Inflammatory macrophage treated with lipopolysaccharide for 1 hour (primary cell): ENCODE measurements at regions not wholly inside any gene's neighbourhood (a gene's known extent, or its start where the extent isn't known, plus 50 kb on each side); places are given as distances from the start of the nearest gene placed in this dataset.

Source experiments
- DNase-seq, 2 donors: peaks; one replicate each; pipeline ENCODE4 v3.0.0-alpha.2; 2020 to 2022

GRCh38 chr13:22135446-22135845 lies 464.6 kb downstream of the FGF9 start:
- DNase-seq = no peak

GRCh38 chr13:22137361-22138050 lies 466.6 kb downstream of the FGF9 start:
- DNase-seq = no peak

DNA sequence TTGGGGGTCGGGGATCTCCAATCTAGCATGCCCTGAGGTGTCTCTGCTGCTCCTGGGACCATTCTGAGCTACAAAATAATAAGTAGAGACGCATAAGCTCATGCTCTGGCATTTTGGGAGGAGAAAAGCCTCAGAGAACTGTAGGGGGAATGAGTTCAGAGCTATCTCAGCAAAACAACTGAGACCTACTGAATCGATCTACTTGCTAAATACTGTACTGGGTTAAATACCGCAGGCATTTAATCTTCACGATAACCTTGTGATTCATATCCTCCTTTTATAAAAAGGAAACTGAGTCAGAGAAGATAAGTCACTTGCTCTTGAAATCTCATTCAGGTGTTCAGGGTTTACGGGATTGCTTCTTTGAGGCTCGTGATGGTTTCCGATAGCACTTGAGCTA lies 468.1 kb downstream of the FGF9 start:
- DNase-seq = no peak

DNA sequence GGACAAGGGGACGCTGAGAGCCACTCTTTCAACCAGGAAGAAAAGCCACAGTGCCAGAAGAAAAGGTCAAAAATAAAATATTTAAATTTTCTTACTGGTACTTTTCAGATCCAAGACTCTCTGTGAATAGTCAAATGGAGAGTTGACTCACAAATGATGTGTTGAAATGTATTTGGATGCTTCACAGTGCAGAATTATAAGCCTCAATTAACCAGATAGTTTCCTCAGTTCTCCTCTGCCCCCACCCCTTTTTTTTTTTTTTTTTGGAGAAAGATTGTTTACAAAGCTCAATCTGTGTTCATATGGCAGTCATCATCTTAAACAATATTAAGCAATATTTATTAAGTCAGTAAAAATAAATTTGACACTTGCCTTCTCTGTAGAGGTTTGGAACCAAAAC lies 470.8 kb downstream of the FGF9 start:
- DNase-seq = no peak

DNA sequence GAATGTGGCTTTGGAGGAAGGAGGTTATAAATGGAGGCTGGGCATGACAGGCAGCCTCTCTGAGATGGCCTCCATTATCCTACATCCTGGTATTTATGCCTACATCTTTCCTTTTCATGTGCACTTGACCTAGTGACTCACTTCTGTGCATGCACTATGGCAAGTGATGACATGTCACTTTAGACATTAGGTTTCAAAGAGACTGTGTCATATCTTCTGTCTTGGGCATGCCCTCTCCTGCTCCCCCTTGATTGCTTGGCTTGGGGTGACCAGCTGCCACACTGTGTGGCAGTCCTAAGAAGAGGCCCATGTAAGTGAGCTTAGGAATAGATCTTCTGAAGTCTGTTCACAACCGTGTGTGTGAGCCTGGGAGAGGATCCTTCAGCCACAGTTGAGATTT lies 472.8 kb downstream of the FGF9 start:
- no peak for DNase-seq

DNA sequence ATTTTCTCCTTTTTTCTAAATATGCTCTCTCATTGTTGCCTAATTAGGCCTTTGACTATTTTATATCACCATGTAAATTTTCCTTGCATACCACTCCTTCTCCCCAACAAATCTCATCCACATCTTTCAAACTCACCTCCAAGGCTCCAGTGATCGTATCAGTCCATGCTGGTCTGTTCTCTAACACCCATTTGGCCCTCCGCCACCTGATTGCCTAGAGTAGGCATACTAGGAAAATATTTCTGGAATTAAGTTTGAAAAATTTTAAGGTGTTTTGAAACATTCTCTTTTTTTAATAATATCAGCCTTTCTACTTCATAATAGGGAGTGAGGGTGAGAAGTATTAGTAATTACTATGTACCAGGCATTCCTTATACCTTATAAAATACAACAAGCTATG lies 473.9 kb downstream of the FGF9 start:
- DNase-seq = no peak

DNA sequence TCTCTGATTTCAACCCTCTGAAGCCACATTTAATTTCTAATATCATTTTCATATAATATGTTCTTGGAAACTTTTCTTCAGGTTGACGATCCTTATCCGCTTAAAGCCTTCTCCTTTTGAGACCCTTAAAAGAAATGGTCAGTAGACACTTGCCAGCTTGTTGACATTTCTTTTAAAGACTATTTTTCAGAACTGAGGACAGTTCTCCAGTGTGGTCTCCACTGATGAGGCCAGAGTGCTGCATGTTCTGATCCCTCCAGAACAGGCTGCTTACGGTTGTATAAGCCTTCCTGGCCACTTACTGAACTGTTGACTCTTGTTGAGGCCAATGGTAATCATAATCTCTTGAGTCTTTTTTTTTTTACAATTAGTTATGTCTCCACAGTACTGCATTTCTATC lies 477.3 kb downstream of the FGF9 start:
- DNase-seq = no peak

GRCh38 chr13:22152751-22153150 lies 481.9 kb downstream of the FGF9 start:
- no peak for DNase-seq

DNA sequence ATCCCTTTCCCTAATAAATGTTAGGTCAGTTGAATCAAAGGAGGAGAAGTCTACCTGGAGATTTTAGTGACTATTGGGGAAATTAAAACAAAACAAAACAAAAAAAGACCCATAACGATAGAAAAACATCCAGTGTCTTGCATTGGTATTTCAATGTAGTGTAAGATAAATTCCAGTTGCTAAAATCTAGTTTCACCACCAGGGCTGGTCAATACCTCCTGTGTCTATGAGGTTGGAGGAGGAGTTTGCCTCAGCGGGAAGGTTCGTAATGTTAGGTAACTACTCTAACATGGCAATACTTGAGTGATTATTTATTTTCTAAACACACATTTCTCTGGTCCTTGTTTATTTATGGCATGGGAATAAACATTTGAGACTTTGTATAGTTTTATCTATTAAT lies 483.2 kb downstream of the FGF9 start:
- DNase-seq = no peak

DNA sequence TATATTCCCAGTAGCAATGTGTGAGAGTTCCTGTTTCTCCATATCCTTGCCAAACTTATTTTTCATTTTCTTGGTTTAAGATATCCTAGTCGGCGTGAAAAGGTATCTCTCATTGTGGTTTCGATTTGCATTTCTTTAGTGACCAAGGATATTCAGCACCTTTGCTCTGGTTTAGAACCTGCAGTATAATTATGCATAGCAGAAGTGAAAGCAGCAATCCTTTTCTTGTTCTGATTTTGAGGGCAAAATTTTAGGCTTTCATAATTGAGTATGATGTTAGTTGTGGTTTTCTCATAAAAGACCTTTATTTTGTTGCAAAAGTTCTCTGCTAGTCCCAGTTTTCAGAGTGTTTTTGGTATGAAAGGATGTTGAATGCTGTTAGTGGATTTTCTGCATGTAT lies 491.0 kb downstream of the FGF9 start:
- peak; percentile 50 to 59 for DNase-seq

DNA sequence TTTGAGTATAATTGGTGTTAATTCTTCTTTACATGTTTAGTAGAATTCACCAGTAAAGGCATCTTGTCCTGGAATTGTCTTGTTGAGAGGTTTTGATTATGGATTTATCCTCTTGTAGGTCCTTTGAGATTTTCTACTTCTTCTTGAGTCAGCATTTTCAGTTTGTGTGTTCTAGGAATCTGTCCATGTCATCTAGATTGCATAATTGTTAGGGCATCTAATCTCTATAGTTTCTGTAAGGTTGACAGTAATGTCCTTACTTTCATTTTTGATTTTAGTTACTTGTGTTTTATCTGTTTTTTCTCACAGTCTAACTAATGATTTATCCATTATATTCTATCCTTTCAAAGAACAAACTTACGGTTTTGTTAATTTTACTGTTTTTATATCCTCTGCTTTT lies 492.0 kb downstream of the FGF9 start:
- DNase-seq = peak; percentile 53 to 57

DNA sequence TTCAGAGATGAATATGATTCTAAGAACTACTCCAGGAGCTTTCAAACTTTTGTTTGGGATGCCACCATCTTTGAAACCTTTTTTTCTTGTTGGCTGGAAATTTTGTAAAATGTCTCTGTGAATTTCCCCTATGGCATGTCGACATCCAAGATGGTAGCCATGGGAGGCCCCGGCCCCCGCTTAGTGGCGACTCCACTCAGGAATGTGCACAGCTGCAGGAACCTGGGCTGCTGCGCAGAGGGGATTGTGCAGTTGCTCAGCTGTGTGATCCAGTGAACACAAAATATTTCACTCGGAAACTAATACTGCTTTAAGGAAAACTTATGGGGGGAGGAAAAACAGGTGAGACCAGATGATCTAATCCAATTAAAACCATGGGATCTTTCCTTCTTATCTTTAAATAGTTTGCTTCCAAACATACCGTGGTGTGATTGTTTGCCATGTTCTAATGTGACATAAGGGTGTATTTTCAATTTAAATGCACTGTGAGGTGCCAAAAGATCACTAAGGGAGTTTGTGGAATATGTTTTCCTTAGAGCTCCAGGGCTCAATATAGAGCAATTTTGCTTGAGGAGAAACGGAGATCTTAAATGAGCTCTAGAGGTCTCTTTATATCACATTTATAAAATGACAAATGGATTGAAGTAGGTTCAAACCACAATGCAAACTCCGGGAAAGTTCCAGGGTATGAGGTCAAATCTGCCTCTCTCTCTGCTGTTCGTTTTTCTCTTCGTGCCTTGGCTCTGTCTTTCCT lies 497.7 kb downstream of the FGF9 start:
- no peak for DNase-seq

- no peak for DNase-seq
These were observed 498.6 kb downstream of the FGF9 start for GRCh38 chr13:22169473-22169872.

- no peak for DNase-seq
These were observed 502.7 kb downstream of the FGF9 start for GRCh38 chr13:22173610-22174009.

DNA sequence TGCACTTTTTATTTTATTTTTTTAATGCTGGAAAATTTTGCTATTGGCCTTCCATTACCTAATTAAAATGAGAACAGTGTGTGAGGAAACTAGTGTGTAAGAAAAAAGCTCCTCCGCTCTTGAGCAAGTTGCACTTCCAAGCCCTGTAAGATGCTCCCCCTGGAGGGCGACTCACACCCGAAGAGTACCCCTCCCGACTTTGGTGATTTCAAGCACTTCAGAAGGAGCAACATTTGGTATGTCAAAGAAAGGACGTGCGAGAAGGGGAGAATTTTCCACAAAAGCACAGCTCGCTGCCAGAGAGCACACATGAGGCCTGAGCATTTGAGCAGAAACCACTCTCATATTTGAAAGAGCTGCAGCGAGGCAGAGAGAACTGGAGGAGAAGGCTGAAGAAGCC lies 504.4 kb downstream of the FGF9 start:
- no peak for DNase-seq

GRCh38 chr13:22175815-22176214 lies 504.9 kb downstream of the FGF9 start:
- no peak for DNase-seq

- no peak for DNase-seq
These were observed 506.2 kb downstream of the FGF9 start for GRCh38 chr13:22176968-22177520.

- DNase-seq = no peak
These were observed 508.0 kb downstream of the FGF9 start for GRCh38 chr13:22178878-22179277.

DNA sequence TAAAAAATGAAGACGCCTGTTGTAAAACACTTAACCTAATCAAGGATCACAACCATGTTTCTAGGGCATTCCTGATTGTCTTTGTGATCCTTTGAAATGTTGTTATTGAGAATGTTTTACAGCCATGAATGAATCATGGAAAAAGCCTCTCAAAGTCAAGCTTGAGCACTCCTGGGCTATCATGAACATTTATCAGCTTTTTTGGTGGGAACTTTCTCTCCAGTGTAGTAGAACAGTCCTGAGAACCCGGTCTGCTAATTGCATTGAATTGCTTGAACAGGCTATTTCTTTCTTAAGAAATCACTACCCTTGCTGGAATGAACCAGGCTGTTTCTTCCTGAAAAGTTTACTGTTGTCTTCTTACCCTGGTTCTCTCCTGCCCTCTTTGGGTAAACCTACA lies 516.5 kb downstream of the FGF9 start:
- no peak for DNase-seq

GRCh38 chr13:22189176-22190048 lies 518.5 kb downstream of the FGF9 start:
- no peak for DNase-seq

GRCh38 chr13:22193070-22193469 lies 522.2 kb downstream of the FGF9 start:
- no peak for DNase-seq

- DNase-seq = no peak
These were observed 523.4 kb downstream of the FGF9 start for GRCh38 chr13:22194106-22194805.

DNA sequence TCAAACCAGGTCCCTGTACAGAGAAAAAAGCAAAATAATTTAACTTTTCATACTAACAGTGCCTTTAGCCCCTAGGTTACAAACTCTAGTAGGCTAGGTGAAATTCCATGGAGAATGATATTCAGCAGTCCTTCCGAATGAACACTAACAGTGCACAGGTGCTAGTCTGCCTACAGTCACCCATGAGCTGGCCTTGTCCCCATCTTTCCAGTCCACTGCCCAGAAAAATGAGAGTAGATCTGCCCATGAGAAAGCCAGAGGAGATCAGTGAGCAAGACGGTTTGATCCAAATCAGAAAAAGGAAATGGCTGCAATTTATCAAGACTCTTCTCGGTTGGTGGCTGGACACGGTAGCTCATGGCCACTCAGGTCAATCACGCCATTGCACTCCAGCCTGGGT lies 524.9 kb downstream of the FGF9 start:
- no peak for DNase-seq
